ENCODE measurements at regions not wholly inside any gene's neighbourhood (a gene's known extent, or its start where the extent isn't known, plus 50 kb on each side); places are given as distances from the start of the nearest gene placed in this dataset.

DNA sequence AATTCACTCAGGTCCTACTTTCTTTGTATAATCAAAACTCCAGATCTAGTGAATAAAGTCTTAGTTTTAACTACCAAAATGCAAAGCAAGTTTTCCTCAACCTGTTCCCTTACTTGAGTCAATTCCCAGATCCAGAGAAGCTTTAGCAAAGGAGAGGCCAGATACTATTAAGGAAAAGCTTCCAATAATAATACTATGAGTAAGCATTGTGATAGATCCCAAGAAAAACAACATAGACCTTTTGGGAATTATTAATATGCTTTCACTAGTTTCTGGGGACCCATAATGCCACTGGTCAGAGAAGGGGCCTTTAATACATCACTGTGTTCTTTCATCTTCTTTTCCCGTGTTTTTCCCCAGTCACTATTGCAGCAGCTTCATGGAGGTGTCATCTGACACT is 339.9 kb upstream of the CDIN1 start:
- no peak for DNase-seq (ENCODE audit: low spot score)
- ATAC-seq: peak; percentile 61
- intact Hi-C loops (cut with DNase I): no loop called here

DNA sequence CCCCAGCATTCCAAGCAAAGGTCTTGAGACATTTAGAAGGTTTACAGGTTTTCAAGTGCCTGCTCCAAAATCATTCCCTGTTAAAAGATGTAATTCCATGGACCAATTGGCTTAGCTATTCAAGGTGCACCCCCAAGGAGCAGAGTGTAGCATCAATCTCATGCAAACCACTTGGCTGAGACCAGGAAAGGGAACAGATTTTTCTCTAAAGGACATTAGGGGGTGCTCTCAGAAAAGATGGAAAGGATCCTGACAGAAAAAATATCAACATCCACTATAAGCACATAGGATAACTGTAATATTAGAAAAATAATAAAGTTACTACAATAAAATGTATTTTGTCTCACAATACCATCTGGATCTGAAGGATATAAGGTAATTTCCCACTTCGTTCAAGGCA is 328.0 kb upstream of the CDIN1 start:
- ATAC-seq: no peak
- no peak for DNase-seq (ENCODE audit: low spot score)
- intact Hi-C loops (cut with DNase I): no loop called here

DNA sequence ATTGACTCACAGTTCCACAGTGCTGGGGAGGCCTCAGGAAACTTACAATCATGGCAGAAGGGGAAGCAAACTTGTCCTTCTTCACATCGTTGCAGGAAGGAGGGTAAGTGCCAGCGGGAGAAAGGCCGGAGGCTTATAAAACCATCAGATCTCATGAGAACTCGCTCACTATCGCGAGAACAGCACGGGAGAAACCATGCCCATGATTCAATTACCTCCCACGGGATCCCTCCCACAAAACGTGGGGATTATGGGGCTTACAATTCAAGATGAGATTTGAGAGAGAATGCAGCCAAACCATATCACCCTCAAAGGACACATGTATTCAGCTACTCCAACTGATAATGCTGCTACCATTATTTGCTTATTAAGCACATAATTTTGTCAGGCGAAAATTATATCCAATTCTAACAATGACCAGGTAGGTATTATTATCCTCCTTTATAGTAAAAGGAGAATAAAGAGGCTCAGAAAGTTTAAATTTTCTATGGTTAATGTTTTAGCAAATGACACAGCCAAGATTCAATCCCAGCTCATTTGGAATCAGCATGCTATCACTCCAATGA is 327.2 kb upstream of the CDIN1 start:
- DNase-seq (ENCODE audit: low spot score): no peak
- intact Hi-C loops (cut with DNase I): no loop called here
- no peak for ATAC-seq

DNA sequence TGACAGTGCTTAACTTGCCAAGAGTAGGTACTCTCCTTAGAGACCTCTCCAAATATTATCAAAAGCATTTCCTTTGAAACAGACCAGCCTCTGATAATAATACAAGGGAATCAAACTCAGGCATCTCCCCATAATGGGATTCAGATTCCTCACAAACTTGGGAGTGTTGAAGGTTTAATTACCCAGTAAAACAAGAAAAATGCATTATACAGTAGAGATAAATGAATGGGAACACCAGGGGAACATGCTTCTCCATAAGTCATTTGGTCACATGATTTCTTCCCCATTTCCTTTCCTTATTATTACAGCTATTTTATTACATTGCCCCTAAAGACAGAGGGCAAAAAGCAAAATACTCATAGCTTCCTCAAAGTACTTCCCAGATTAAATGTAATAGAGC is 325.0 kb upstream of the CDIN1 start:
- intact Hi-C loops (cut with DNase I): no loop called here
- DNase-seq (ENCODE audit: low spot score) (no peak), ATAC-seq (no peak)

DNA sequence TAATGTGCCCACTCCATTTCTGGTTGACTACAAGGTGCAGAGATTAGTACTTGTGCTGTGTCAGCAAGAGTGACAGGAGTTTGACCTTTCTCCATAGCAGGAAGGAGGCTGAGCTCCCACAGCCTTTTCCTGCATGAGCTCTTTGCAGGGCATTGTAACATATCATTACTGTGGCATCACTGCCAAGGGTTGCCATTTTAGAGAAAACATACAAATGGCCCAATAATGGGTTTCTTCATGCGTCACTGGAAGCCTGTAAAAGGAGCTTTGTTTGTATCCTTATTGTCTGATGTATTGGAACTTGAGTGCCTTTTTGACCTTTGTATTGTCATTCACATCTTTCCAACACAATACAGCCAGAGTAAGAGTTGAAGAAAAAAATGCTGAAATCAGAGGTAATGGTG is 323.0 kb upstream of the CDIN1 start:
- intact Hi-C loops (cut with DNase I): no loop called here
- DNase-seq (ENCODE audit: low spot score) (no peak), ATAC-seq (no peak)

DNA sequence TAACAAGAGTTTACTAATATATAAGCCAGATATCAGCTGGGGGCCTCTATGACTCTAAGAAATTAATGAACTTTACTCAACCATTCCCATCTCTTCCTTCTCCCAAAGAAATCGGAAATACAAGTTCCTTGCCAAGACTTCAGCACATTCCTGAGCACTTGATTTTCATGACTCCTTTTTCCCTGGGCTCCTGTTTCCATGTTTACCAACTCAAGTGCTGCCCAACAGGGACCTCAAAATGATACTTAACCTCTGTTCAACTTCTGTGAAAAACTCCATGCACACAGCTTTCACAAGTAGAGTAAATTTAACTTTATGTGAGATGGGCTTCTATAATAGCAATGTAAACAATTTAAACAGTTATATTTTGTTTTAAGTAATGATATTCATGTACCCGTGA is 315.8 kb upstream of the CDIN1 start:
- intact Hi-C loops (cut with DNase I): no loop called here
- DNase-seq (ENCODE audit: low spot score): no peak
- no peak for ATAC-seq

DNA sequence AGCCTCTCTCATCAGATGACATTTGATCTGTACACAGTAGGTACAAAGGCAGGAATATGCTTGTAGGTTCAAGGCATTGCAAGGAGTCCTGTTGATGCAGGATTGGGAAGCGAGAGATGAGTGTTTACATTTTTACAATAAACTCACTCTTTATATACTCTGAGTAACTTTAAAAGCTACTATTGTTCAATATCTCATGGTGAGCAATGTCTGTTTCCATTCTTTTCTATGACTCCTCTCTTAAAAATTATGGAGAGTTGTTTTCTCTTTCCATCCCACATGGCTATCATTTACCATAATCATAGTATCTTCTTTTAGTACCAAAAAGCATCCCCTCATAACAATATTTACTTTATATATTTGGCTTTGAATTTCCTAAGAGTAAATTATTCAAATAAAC is 314.0 kb upstream of the CDIN1 start:
- intact Hi-C loops (cut with DNase I): no loop called here
- no peak for DNase-seq (ENCODE audit: low spot score)
- ATAC-seq: no peak

DNA sequence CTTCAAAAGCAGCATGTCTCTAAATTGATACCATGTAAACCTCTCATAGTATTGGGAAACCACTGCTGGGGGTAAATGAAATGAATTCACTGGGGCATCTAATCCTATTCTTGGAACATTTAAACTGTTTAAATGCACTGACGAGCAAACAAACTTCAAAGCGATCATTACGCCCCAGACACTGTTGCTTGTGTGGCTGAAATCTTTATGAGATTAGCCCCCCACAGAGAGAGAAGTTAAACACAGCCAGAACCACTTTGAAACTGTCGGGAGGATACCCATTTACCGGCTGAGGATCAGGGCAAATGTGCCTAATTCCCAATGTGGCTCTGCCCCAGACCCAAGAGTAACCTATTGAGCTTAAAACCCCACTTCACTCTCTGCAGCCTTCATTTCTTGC is 308.4 kb upstream of the CDIN1 start:
- intact Hi-C loops (cut with DNase I): no loop called here
- ATAC-seq (no peak), DNase-seq (ENCODE audit: low spot score) (no peak)

DNA sequence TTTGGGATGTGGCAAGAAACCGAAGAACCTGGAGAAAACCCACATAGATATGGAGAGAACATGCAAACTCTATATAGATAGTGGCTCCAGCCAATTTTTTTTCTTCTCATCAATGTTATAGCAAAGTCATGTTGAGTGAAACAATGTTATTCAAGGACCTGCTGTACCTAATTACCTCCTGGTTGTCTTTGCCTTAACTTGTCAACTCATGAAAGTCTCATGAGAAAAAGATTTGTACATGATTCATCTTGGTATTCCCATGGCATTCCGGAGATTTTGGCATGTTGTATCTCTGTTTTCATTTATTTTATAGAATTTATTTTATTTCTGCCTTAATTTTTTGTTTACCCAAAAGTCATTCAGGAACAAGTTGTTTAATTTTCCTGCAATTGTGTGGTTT is 303.8 kb upstream of the CDIN1 start:
- intact Hi-C loops (cut with DNase I): no loop called here
- DNase-seq (ENCODE audit: low spot score) (no peak), ATAC-seq (no peak)

DNA sequence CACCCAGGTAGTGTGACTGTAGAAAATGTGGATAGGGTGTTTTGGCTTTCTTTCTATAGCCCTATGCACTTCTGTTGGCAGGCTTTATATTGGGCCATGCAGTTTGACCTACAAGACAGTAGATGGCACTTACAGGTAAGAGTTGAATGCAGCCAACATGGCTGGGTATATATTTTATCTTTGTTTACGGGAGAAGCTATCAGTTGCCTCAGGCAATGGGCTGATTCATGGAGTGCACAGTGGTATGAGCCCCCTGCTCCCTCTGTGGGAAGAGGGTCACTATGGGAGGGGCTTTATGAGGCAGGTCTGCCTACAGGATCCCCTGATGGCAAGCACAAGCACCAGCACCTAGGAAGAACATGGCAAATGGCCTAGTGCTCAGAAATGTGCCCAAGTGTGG is 301.2 kb upstream of the CDIN1 start:
- no peak for DNase-seq (ENCODE audit: low spot score)
- no peak for ATAC-seq
- intact Hi-C loops (cut with DNase I): no loop called here

DNA sequence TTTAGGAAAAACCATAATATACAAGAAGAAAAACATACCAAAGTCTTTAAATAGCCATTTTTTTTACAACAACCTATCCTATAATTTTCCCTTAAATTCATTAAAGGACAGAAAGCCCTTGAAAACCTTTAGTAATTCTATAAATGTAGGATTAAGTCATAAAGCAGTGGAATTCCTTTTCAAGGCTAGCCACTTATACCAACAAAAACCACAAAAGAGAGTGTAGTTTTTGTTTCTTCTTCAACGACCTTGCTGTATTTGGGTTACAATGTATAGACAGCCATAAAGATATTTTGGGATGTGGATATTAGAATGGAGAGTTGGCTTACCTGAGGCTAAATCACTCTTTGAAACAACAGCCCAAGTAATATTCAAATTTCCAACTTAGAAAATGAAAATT is 296.6 kb upstream of the CDIN1 start:
- no peak for ATAC-seq
- DNase-seq (ENCODE audit: low spot score): no peak
- intact Hi-C loops (cut with DNase I): no loop called here

DNA sequence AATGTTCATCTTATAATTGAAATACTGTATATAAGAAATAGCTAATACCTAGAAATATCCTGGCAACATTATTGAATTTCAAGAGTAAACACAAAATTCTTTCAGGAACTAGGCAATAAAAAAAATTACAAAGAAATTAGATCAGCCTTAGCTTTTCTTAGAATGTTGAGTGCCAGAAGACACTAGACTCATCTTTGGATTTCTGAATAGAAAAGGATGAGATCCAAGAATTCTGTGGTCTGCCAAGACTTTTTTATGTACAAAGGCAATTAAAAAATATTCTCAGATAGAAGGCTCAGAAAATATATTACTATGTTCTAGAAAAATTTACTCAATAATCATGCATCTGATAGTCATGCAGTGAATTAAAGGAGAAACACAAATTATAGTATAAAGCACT is 294.5 kb upstream of the CDIN1 start:
- no peak for ATAC-seq
- intact Hi-C loops (cut with DNase I): no loop called here
- no peak for DNase-seq (ENCODE audit: low spot score)

DNA sequence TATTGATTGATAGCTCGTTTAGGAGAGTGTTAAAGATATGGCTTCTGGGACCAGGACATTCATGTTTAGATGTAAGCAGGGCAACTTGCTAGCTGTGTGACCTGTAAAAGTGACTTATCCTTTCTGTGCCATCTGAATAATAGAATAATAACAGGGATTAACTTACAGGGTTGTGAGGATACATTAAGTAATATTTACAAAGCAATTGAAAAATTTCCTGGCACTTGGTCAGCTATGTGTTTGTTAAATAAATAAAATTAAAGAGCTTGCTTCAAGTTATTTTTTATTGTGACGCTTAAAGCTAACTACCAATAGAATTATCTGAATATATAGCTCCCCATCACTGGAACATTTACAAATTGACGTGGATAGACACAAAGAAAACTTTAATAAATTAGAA is 287.9 kb upstream of the CDIN1 start:
- no peak for ATAC-seq
- intact Hi-C loops (cut with DNase I): no loop called here
- no peak for DNase-seq (ENCODE audit: low spot score)

DNA sequence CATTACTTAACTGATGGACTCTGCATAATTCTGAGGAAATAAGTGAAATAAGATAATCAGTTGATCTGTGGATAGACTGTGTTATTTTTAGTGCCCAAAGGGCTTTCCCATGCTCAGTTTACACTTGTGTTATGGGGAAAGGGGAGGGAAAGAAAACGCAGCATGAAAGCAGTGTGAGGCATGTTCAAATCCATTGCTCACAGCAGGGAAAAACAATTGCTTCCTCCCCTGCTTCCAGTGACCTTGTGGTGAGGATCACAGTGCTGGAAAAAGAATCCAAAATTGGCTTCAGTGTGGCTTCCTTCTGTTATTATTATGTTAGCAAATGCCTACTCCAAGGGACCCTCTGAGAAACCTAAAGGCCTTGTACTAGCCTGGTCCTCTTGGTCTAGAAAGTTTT is 285.1 kb upstream of the CDIN1 start:
- DNase-seq (ENCODE audit: low spot score) (no peak), ATAC-seq (no peak)
- intact Hi-C loops (cut with DNase I): no loop called here

DNA sequence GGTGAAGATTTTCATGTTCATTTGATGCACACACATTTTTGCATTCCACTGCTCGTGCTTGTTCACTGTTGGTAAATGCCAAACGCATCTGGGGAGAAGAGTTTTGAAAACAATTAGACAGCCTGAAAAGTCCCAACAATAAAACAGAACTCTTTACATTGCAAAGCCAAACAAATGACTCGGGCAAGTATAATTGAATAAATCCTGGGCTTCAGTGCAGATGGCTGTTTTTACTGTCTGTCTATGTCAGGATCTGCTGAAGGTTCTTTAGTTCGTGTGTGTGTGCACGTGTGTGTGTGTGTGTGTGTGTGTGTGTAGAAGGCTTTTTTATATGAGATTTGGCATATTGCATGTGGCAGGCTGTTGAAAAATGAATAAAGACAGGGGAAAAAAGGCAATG is 277.5 kb upstream of the CDIN1 start:
- DNase-seq (ENCODE audit: low spot score) (no peak), ATAC-seq (no peak)
- intact Hi-C loops (cut with DNase I): no loop called here

DNA sequence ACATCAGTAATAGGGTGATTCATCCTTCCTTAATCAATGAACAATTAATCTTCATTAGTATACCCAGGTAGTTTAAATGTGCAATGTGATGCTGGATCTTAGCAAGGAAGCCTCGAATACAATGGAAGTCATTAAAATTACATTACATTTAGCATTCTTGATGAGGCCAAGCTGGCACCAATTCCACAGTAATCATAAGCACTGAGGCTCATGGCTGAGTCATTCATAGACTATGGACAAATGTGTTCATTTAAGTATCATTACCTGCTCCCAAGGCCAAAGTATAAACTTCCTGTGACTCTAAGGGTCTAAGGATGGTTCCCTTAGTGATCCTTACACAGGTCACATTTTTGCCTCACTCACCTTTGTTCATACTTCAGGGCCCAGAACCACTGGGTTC is 266.4 kb upstream of the CDIN1 start:
- DNase-seq (ENCODE audit: low spot score): no peak
- intact Hi-C loops (cut with DNase I): no loop called here
- ATAC-seq: no peak

DNA sequence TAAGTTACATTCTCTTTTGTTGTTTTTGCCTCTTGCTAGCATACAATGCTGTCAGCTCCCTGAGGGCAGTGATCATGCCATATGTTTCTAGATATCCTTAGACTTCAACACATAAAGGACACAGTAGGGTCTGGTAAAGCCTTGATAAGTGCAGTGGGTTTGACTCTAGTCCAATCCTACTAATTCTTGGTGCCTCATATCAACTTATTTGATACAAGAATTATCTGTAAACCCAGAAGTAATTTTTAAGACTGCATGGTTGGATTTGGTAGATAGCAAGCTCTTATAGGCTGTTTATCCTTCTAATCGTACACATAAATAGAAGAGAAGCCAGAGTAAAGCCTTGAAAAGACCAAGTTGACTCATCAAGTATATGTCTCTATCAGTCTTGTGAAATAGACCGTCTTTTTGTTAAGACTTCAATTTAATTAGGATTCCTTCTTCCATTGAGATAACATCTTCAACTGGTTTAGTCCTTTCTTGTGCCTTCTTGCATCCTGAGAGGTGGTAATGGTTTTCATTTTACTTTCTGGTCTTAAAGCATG is 265.6 kb upstream of the CDIN1 start:
- intact Hi-C loops (cut with DNase I): no loop called here
- ATAC-seq (no peak), DNase-seq (ENCODE audit: low spot score) (no peak)

DNA sequence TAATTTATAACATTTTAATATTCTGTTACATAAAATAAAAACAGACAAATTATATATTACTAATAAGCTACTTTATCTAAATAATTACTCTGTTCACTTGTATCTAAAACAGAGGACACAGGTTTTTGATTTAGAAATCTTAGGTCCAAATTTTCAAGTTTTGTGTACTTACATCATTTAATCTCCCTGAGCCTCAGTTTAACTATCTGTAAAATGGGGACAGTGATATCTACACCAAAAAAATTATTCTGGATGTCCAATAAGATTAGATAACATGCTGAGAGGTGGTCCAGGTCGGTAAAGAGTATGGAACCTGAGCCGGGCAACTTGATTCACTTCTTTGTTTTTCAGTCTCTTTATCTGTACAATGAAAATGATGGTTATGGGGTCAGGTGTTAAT is 263.8 kb upstream of the CDIN1 start:
- intact Hi-C loops (cut with DNase I): no loop called here
- no peak for DNase-seq (ENCODE audit: low spot score)
- no peak for ATAC-seq

DNA sequence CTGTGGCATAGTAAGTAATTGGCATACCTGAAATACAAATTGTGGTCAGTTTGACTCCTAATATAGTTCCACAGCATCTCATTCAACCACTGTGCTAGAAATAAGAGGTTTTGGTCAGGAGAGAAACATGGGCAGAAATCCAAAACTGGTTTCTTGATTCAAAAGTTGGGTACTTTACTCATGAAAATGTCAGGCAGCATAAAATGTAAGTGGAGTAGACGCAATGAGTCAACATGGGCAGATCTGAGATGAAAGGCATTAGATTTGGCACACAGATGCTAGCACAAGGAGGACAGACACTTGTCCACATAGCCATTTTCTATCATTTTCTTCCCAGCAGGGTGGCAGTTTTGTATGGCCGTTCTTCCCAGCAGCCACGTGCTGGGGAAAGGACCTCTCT is 255.8 kb upstream of the CDIN1 start:
- intact Hi-C loops (cut with DNase I): no loop called here
- ATAC-seq (no peak), DNase-seq (ENCODE audit: low spot score) (no peak)

DNA sequence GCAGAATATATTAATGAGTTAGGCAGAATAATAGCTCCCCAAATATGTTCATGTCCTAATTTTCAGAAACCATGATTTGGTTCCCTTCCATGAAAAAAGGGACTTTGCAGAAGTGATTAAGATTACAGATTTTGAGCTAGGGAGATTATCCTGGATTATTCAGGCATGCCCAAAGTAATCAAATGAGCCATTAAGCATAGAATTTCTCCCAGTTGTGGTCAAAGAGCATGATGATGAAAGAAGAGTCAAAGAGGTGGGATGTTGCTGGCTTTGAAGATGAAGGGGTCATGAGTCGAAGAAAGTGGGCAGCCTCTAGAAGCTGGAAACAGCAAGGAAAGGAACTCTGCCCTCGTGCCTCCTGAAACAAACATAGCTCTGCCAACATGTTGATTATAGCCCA is 254.2 kb upstream of the CDIN1 start:
- ATAC-seq: no peak
- intact Hi-C loops (cut with DNase I): no loop called here
- DNase-seq (ENCODE audit: low spot score): no peak

DNA sequence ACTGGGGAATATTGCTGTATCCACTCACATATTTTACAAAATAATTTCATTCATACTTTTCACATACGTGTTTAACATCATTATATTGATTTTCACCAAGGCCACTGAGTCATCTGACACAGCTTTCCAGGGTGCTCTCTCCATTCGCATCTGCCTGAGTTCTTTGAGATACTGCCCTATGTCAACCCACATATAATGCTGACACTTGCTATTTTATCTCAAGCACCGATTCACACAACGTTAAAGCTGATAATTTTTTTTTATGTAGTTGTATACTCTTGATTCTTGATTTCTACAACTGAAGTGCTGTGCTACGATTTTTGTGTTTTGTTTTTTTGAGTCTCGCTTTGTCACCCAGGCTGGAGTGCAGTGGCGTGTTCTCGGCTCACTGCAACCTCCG is 249.8 kb upstream of the CDIN1 start:
- no peak for ATAC-seq
- intact Hi-C loops (cut with DNase I): no loop called here

DNA sequence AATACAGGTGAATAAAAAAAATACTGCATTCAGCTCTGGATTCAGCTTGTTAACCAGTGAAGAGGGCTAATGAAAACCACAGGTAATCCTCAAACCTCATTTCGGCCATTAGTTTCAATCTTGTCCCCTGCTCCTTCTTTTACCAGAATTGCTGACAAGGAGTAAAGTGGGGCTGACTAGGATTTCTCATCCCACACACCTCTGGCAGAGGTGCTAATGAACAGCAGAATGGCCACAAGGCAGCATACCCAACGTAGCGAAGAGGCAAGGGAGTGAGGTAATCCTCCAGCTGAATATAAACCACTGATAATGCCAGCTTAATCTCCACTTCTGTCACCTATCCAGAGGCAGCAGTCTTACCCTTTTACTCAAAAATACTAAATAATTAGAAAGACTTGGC is 248.8 kb upstream of the CDIN1 start:
- intact Hi-C loops (cut with DNase I): no loop called here
- no peak for ATAC-seq

More for the DNA sequence above, 249.8 kb upstream of the CDIN1 start:
- DNase-seq (ENCODE audit: low spot score): no peak

More for the DNA sequence above, 248.8 kb upstream of the CDIN1 start:
- DNase-seq (ENCODE audit: low spot score): no peak
